ENCODE measurements at regions not wholly inside any gene's neighbourhood (a gene's known extent, or its start where the extent isn't known, plus 50 kb on each side); places are given as distances from the start of the nearest gene placed in this dataset.

GRCh38 chr2:58541511-58541910, 300.4 kb upstream of the FANCL start:
- TF ChIP-seq, protein P1, sequence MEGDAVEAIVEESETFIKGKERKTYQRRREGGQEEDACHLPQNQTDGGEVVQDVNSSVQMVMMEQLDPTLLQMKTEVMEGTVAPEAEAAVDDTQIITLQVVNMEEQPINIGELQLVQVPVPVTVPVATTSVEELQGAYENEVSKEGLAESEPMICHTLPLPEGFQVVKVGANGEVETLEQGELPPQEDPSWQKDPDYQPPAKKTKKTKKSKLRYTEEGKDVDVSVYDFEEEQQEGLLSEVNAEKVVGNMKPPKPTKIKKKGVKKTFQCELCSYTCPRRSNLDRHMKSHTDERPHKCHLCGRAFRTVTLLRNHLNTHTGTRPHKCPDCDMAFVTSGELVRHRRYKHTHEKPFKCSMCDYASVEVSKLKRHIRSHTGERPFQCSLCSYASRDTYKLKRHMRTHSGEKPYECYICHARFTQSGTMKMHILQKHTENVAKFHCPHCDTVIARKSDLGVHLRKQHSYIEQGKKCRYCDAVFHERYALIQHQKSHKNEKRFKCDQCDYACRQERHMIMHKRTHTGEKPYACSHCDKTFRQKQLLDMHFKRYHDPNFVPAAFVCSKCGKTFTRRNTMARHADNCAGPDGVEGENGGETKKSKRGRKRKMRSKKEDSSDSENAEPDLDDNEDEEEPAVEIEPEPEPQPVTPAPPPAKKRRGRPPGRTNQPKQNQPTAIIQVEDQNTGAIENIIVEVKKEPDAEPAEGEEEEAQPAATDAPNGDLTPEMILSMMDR (IDR thresholded peaks at IDR 0.05; ENCODE audit: low read depth, low read length): no peak
- no peak overlapping the region for H3K4me3 ChIP-seq (ENCODE audit: low read depth, low read length)

GRCh38 chr2:58540681-58541080, 299.6 kb upstream of the FANCL start:
- H3K4me3 ChIP-seq (ENCODE audit: low read depth, low read length): no peak overlapping the region
- TF ChIP-seq, protein P1 (IDR thresholded peaks at IDR 0.05; ENCODE audit: low read depth, low read length): no peak

- TF ChIP-seq, protein P1 (IDR thresholded peaks at IDR 0.05; ENCODE audit: low read depth, low read length): no peak
- H3K4me3 ChIP-seq (ENCODE audit: low read depth, low read length): no peak overlapping the region
Observed at GRCh38 chr2:58539973-58540372, 298.8 kb upstream of the FANCL start.

GRCh38 chr2:58535990-58536389, 294.9 kb upstream of the FANCL start:
- no peak overlapping the region for H3K4me3 ChIP-seq (ENCODE audit: low read depth, low read length)
- TF ChIP-seq, protein P1 (IDR thresholded peaks at IDR 0.05; ENCODE audit: low read depth, low read length): no peak

DNA sequence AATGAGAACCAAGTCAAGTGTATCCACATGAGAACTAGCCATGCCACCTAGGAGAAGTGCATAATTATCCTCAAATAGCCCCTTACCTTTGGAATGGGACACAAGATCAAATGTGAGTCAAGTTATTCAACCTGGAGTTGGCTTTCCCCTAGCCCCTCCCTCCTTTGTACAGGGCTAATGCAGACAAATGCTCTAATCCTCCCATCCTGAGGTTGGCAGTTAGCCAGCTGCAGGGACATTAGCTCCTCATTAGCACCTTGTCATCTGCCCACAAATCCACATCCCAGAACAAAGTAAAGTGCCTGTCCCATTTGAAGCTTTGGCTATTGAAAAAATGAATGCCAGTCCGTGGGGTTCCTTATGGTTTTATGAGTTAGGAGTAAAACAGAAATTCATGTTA, 294.1 kb upstream of the FANCL start:
- no peak overlapping the region for H3K4me3 ChIP-seq (ENCODE audit: low read depth, low read length)

DNA sequence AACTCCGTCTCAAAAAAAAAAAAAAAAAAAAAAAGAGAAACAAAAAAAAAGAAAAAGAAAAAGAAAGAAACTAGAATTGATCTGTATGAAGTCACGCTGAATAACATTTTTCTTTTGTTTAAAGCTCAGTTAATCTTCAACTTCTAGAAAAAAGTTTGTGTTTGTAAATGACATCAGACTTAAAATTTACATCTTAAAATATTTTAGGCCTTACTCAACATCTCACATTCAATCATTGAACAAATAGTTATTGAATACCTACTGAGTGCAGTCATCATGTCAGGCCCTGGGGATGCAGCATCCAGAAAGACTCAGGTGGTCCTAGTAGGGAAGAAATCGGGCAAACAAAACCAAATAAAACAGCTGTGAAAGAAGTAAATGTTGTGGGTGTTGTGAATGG, 292.3 kb upstream of the FANCL start:
- TF ChIP-seq, protein P1 (IDR thresholded peaks at IDR 0.05; ENCODE audit: low read depth, low read length): no peak

More for the DNA sequence above, 294.1 kb upstream of the FANCL start:
- TF ChIP-seq, protein P1 (IDR thresholded peaks at IDR 0.05; ENCODE audit: low read depth, low read length): no peak

DNA sequence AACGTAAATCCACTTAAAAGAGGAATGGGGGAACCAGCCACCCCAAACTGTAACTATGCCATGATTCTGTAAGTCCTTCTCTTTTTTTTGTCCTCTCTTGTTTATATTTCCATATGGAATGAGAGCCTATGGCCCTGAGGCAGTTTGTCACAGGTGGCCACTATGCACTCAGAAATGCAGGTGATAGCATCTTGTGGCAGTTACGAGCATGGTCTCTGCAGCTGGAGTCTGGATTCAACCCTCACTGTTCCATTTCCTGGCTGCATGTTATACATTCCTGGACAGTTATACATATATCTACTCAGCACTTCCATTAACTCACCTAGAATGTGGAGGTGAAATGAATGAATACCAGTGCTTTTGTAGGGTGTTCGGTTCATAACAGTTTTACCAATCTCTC, 291.5 kb upstream of the FANCL start:
- no peak overlapping the region for H3K4me3 ChIP-seq (ENCODE audit: low read depth, low read length)
- TF ChIP-seq, protein P1 (IDR thresholded peaks at IDR 0.05; ENCODE audit: low read depth, low read length): no peak

More for the DNA sequence above, 292.3 kb upstream of the FANCL start:
- no peak overlapping the region for H3K4me3 ChIP-seq (ENCODE audit: low read depth, low read length)

Data from WI38 (cell line).